Type B pancreatic cell (in vitro differentiated cells): ENCODE measurements at regions not wholly inside any gene's neighbourhood (a gene's known extent, or its start where the extent isn't known, plus 50 kb on each side); places are given as distances from the start of the nearest gene placed in this dataset.
"Not testable (repeated sequence)": the region's sequence is repeated elsewhere in the genome, so short reads cannot be mapped to it uniquely, and the experiment has no call there.

Source experiments
- DNase-seq: peaks from one replicate; pipeline ENCODE4 v3.0.0; 2021; ENCODE audit warnings: mixed read lengths; ENCODE audit not compliant: unreplicated experiment; ENCODE audit errors: extremely low spot score
- H3K27ac Mint-ChIP-seq: 2 replicates; pipeline ENCODE4 v1.8.0; 2021; ENCODE audit warnings: mild to moderate bottlenecking, mixed read lengths
- H3K27me3 Mint-ChIP-seq: 2 replicates; pipeline ENCODE4 v1.8.0; 2021; ENCODE audit warnings: mixed read lengths
- H3K36me3 Mint-ChIP-seq: 2 replicates; pipeline ENCODE4 v1.8.0; 2021; ENCODE audit warnings: mixed read lengths
- H3K4me1 Mint-ChIP-seq: one replicate; pipeline ENCODE4 v1.8.0; 2021; ENCODE audit warnings: mixed read lengths; ENCODE audit not compliant: unreplicated experiment
- H3K4me3 Mint-ChIP-seq: 2 replicates; pipeline ENCODE4 v1.8.0; 2021; ENCODE audit warnings: mild to moderate bottlenecking, mixed read lengths
- H3K9me3 Mint-ChIP-seq: 2 replicates; pipeline ENCODE4 v1.8.0; 2021; ENCODE audit warnings: mixed read lengths
- CTCF ChIP-seq: fragments of 200-600 bp; sonication (generic); conservative IDR thresholded peaks from 2 replicates; pipeline ENCODE4 v1.5.0; 2021; ENCODE audit warnings: antibody characterized with exemption, mild to moderate bottlenecking

GRCh38 chr14:22202313-22202712 lies 386.7 kb downstream of the DAD1 start:
- no peaks in the 10 kb centered on the region for H3K27me3 Mint-ChIP-seq
- H3K4me1 Mint-ChIP-seq, result no peaks in the 10 kb centered on the region
- no peak for DNase-seq
- no peaks in the 10 kb centered on the region for H3K36me3 Mint-ChIP-seq
- H3K9me3 Mint-ChIP-seq, result peaks cover 6% of the 10 kb centered on the region
- no peak overlapping the region for H3K4me3 Mint-ChIP-seq
- no peak for TF ChIP-seq CTCF
- H3K27ac Mint-ChIP-seq, result no peak overlapping the region

- H3K4me1 Mint-ChIP-seq, result no peaks in the 10 kb centered on the region
- no peak for DNase-seq
- no peak overlapping the region for H3K4me3 Mint-ChIP-seq
- no peaks in the 10 kb centered on the region for H3K36me3 Mint-ChIP-seq
- H3K27ac Mint-ChIP-seq, result no peak overlapping the region
- peak; percentile 83 for TF ChIP-seq CTCF
- H3K9me3 Mint-ChIP-seq, result peaks cover 3% of the 10 kb centered on the region
- no peaks in the 10 kb centered on the region for H3K27me3 Mint-ChIP-seq
Measured at GRCh38 chr14:22200977-22201605, 387.9 kb downstream of the DAD1 start.

GRCh38 chr14:22200131-22200530 lies 388.9 kb downstream of the DAD1 start:
- H3K36me3 Mint-ChIP-seq, DNase-seq, H3K4me3 Mint-ChIP-seq, H3K27me3 Mint-ChIP-seq, H3K27ac Mint-ChIP-seq, H3K9me3 Mint-ChIP-seq, H3K4me1 Mint-ChIP-seq: not testable (repeated sequence)

- TF ChIP-seq CTCF, result no peak
- no peaks in the 10 kb centered on the region for H3K27me3 Mint-ChIP-seq
- H3K27ac Mint-ChIP-seq, result no peak overlapping the region
- H3K4me3 Mint-ChIP-seq, result no peak overlapping the region
- H3K36me3 Mint-ChIP-seq, result no peaks in the 10 kb centered on the region
- DNase-seq, result no peak
- H3K9me3 Mint-ChIP-seq, result no peaks in the 10 kb centered on the region
- H3K4me1 Mint-ChIP-seq, result no peaks in the 10 kb centered on the region
Measured at GRCh38 chr14:22194664-22195063, 394.4 kb downstream of the DAD1 start.

GRCh38 chr14:22190411-22191191 lies 398.4 kb downstream of the DAD1 start:
- Mint-ChIP-seq H3K4me1 (no peaks in the 10 kb centered on the region), H3K9me3 (no peaks in the 10 kb centered on the region), H3K36me3 (no peaks in the 10 kb centered on the region), H3K27ac (no peak overlapping the region), H3K4me3 (no peak overlapping the region), H3K27me3 (peaks cover under 1% of the 10 kb centered on the region)
- no peak for DNase-seq
- no peak for TF ChIP-seq CTCF

- Mint-ChIP-seq H3K4me1 (no peaks in the 10 kb centered on the region), H3K9me3 (no peaks in the 10 kb centered on the region), H3K4me3 (no peak overlapping the region), H3K27me3 (peaks cover 5% of the 10 kb centered on the region), H3K36me3 (no peaks in the 10 kb centered on the region), H3K27ac (no peak overlapping the region)
- no peak for TF ChIP-seq CTCF
- DNase-seq, result no peak
Measured at GRCh38 chr14:22189881-22190280, 399.1 kb downstream of the DAD1 start.
